HG02610 (cell line): ENCODE measurements at regions not wholly inside any gene's neighbourhood (a gene's known extent, or its start where the extent isn't known, plus 50 kb on each side); places are given as distances from the start of the nearest gene placed in this dataset.
"Not testable (repeated sequence)": the region's sequence is repeated elsewhere in the genome, so short reads cannot be mapped to it uniquely, and the experiment has no call there.

Experiments
- ATAC-seq: cut with Tn5 transposase; IDR thresholded peaks from one replicate; pipeline ENCODE4 v1.9.1; 2021; ENCODE audit warnings: mild to moderate bottlenecking, moderate library complexity; ENCODE audit not compliant: unreplicated experiment

GRCh38 chr7:25069900-25070443, 55.1 kb downstream of the CYCS start:
- no peak for ATAC-seq

- no peak for ATAC-seq
Observed at GRCh38 chr7:25068502-25069213, 56.4 kb downstream of the CYCS start.

GRCh38 chr7:25067726-25068501, 57.1 kb downstream of the CYCS start:
- ATAC-seq: no peak

GRCh38 chr7:25066253-25066652, 58.8 kb downstream of the CYCS start:
- no peak for ATAC-seq

GRCh38 chr7:25062380-25062779, 62.7 kb downstream of the CYCS start:
- ATAC-seq: no peak

GRCh38 chr7:25060487-25061055, 64.5 kb downstream of the CYCS start:
- no peak for ATAC-seq

- no peak for ATAC-seq
Observed at GRCh38 chr7:25059576-25059975, 65.5 kb downstream of the CYCS start.

GRCh38 chr7:25056368-25056767, 68.7 kb downstream of the CYCS start:
- no peak for ATAC-seq

- no peak for ATAC-seq
Observed at GRCh38 chr7:25055520-25056220, 69.4 kb downstream of the CYCS start.

GRCh38 chr7:25054819-25055519, 70.1 kb downstream of the CYCS start:
- no peak for ATAC-seq

GRCh38 chr7:25050223-25050622, 70.2 kb upstream of the OSBPL3 start:
- no peak for ATAC-seq

GRCh38 chr7:25048444-25048834, 68.5 kb upstream of the OSBPL3 start:
- no peak for ATAC-seq

- not testable (repeated sequence) for ATAC-seq
Observed at GRCh38 chr7:25047571-25048443, 67.8 kb upstream of the OSBPL3 start.

- ATAC-seq: no peak
Observed at GRCh38 chr7:25037325-25037724, 57.3 kb upstream of the OSBPL3 start.

- no peak for ATAC-seq
Observed at GRCh38 chr7:25035274-25035673, 55.3 kb upstream of the OSBPL3 start.

GRCh38 chr7:25034136-25034535, 54.2 kb upstream of the OSBPL3 start:
- no peak for ATAC-seq

GRCh38 chr7:25032774-25033743, 53.1 kb upstream of the OSBPL3 start:
- ATAC-seq: no peak

GRCh38 chr7:25031432-25031831, 51.5 kb upstream of the OSBPL3 start:
- no peak for ATAC-seq
